ES-I3 (cell line): ENCODE measurements at regions not wholly inside any gene's neighbourhood (a gene's known extent, or its start where the extent isn't known, plus 50 kb on each side); places are given as distances from the start of the nearest gene placed in this dataset.

Experiments
- H3K36me3 ChIP-seq: 2 replicates; pipeline ENCODE4 v1.6.1; 2013; ENCODE audit warnings: mild to moderate bottlenecking, low read length, control low read depth, moderate library complexity; ENCODE audit not compliant: insufficient read depth
- H3K4me1 ChIP-seq: 2 replicates; pipeline ENCODE4 v1.6.1; 2013; ENCODE audit warnings: mild to moderate bottlenecking, control low read depth, low read length; ENCODE audit not compliant: insufficient read depth
- H3K9ac ChIP-seq: 2 replicates; pipeline ENCODE4 v1.6.1; 2013; ENCODE audit warnings: low read depth, mild to moderate bottlenecking, low read length, moderate library complexity
- H3K9me3 ChIP-seq: 2 replicates; pipeline ENCODE4 v1.6.1; 2013; ENCODE audit warnings: mild to moderate bottlenecking, low read length, moderate library complexity; ENCODE audit not compliant: control insufficient read depth, insufficient read depth

DNA sequence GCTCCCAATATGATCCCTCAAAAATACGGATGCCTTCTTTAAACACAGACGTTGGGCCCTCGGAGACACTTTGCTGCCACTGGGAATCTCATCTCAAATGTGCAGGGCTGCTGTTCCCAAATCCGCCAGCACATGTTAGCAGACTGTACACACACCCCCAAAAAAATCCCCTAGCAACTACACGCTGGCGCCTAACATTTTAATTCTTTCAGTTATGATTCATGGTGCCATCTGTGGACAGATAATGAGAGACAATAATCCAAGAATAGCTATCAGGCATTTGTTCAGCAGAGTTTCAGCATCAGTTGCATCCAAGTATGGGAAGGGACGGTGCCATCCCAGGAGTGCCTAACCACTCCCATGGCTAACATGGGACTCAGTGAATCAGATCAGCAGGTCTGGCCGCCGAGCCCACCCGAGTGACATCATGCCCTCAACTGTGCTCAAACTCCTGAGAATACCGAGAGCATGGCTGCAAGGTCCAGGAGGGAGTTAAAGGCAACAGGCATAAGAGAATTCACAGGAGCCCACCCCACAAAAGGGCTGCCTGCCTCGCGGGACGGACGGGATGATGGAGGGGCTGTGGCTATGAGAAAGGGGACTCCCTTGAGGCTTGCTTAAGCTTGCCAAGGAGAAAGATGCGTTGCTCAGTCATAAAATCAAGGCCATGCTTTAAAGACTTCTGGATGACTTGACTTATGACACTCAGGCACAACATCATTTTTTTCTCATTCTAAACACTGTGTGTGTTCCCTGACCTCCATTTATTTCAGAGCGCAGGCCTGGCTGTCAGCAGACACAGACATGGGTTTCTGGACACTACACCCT lies 337.0 kb downstream of the SHANK2 start:
- H3K9me3 ChIP-seq = no peaks in the 10 kb centered on the region
- peaks cover 11% of the 10 kb centered on the region; the same call in 1 of the 2 replicates for H3K4me1 ChIP-seq
- H3K9ac ChIP-seq = no peak overlapping the region
- H3K36me3 ChIP-seq = no peaks in the 10 kb centered on the region

DNA sequence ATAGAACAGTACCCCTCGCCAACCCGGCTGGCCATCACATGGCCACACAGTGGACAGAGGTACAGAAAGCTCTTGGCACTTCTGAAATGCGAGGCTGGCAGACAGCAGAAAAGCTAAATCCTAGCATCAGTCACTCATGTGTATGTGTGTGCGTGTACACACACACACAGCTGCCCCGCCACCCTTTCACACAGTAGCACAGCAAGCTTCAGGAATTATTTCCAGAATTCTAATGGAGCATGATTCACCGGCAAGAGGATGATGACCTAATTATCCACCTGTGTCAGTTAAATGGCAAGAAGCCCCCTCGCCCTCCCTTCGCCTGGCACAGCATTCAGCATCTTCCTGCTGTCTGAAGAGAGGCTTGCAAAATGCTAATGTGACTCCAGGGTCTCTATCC lies 336.0 kb downstream of the SHANK2 start:
- H3K4me1 ChIP-seq = peaks cover 11% of the 10 kb centered on the region; the same call in 1 of the 2 replicates
- H3K9me3 ChIP-seq = peaks cover 3% of the 10 kb centered on the region; the same call in 1 of the 2 replicates
- no peak overlapping the region for H3K9ac ChIP-seq
- H3K36me3 ChIP-seq = no peaks in the 10 kb centered on the region

DNA sequence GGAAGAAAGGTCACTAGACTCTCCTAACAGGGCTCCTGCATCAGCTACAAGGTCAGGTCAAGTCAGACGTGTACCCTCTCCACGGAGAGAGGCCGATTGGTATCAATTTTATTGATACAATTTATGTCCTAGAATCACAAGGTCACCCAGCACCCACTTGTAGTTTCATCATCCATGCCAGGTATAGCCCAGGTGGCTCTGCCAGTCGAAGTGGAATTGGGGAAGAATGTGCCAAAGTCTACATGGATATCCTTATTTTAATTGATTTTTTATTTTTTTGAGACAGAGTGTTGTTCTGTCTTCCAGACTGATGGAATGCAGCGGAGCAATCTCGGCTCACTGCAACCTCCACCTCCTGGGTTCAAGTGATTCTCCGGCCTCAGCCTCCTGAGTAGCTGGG lies 334.1 kb downstream of the SHANK2 start:
- Histone ChIP-seq H3K9ac (no peak overlapping the region), H3K36me3 (no peaks in the 10 kb centered on the region), H3K9me3 (peaks cover 12% of the 10 kb centered on the region; the same call in 1 of the 2 replicates), H3K4me1 (peaks cover 11% of the 10 kb centered on the region; the same call in 1 of the 2 replicates)

DNA sequence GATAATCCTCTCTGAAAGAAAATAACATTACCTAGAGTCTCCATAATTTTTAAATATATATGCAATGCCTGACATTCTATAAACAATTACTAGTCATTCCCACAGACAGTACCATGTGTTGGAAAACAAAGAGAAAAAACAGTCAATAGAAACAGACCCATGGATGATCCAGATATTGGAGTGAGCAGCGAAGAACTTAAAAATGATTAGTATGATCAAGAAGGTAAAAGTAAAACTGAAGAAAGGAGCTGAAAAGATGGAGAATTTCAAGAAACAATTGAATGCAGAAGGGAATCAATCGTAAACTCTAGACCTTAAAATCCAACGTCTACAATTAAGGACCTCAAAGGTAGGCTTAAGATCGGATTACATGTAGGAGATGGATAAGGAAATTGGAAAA lies 330.6 kb downstream of the SHANK2 start:
- no peaks in the 10 kb centered on the region for H3K4me1 ChIP-seq
- H3K36me3 ChIP-seq = no peaks in the 10 kb centered on the region
- peaks cover 12% of the 10 kb centered on the region; the same call in 1 of the 2 replicates for H3K9me3 ChIP-seq

DNA sequence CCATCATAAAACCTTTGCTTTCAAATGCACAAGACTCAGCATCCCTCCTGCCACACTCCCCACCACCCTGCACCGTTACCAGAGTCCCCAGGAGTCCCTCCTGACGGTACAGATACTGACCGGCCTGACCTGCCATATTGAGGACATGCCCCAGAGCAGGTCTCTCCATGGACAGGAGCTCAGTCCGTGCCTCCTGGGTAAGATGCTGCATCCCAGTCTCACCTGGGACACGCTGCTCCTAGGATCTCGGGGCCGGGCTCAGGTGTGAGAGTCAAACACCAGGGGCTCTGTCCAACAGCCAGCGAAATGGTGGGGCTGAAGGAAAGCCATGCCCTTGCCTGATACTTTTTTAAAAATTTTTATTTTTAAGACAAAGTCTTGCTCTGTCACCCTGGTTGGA lies 328.3 kb downstream of the SHANK2 start:
- H3K36me3 ChIP-seq = no peaks in the 10 kb centered on the region
- H3K4me1 ChIP-seq = no peaks in the 10 kb centered on the region; the same call in 1 of the 2 replicates
- no peak overlapping the region for H3K9ac ChIP-seq
- H3K9me3 ChIP-seq = peaks cover 12% of the 10 kb centered on the region; the same call in 1 of the 2 replicates

More for the DNA sequence above, 330.6 kb downstream of the SHANK2 start:
- H3K9ac ChIP-seq = no peak overlapping the region

DNA sequence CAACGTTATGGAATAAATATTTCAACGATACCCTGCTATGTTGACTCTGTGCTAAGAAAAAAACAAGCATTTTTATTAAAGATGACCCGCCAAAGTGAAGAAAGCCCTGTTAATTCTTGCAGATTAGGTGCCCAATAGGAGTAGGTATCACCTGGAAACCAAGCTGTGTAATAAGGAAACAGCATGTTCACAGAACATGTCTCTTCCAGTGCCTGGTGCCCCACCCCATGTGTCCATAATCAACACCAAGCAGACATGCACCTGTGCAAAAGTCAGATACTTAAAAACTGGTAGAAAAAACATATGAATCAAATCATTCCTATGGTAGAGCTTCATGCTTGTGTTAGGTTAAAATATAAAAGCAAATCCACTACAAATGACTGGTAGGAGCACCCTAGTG lies 327.1 kb downstream of the SHANK2 start:
- Histone ChIP-seq H3K4me1 (no peaks in the 10 kb centered on the region; the same call in 1 of the 2 replicates), H3K36me3 (no peaks in the 10 kb centered on the region), H3K9ac (no peak overlapping the region), H3K9me3 (peaks cover 12% of the 10 kb centered on the region; the same call in 1 of the 2 replicates)

DNA sequence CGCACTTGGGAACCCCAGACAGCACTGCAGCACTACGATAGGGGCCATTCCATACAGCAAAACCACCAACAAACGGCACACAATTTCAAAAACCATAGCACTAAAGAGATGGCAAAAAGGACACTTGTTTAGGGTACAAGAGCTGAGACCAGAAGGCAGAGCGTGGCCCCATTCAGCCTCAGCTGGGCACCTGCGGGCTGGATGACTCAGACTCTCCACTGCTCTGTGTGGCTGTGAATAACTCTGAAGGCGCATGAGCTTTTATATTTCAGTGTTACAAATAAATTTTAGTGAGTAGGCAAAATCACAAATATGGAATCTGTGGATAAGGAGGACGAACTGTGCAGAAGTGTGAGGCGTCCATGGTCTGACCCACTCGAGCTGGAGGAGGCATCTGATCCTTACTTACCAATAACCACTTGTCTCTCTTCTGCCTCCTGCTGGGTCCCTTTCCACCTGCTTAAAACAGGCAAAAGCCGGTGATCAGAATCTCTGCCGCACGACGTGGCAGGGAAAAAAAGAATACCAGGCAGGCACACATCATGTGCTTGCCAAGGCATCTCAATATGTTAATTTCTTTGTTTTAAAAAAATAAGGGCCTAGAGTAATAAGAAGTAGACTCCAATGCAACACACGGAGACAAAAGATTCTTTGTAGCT lies 325.7 kb downstream of the SHANK2 start:
- peaks cover 5% of the 10 kb centered on the region; the same call in 1 of the 2 replicates for H3K9me3 ChIP-seq
- no peak overlapping the region for H3K9ac ChIP-seq
- H3K4me1 ChIP-seq = no peaks in the 10 kb centered on the region; the same call in 1 of the 2 replicates
- H3K36me3 ChIP-seq = no peaks in the 10 kb centered on the region

DNA sequence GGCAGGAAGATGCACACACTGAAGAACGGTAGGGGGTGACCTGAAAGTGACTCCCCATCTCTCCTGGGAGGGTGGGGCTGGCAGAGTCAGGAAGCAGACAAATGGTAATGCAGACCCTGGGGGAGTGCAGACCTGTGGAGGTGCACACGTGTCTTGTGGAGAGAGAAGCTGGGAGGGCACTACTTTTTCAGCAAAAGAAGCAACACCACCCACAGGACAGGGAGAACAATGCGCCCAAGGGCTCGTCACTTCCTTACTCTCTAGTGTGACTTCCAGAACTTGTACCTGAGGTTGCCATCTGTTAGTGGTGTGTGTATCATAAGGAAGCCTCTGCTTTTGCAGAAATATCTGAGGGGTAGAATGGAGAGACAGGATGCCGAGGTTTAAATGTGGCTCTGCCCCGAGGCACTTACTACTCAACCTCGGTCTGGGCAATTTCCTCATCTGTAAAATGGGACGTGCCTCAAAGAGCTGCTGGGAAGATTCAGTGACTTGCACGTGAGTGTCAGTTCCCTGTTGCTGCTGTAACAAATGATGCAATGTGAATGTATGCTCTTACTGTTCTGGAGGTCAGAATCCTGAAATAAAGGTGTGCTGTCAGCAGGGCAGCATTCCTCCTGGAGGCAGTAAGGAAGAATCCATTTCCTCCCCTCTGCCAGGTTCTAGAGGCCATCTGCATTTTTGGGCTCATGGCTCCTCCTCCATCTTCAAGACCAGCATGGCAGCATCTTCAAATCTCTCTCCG lies 323.4 kb downstream of the SHANK2 start:
- no peaks in the 10 kb centered on the region; the same call in 1 of the 2 replicates for H3K4me1 ChIP-seq
- H3K9ac ChIP-seq = no peak overlapping the region
- H3K36me3 ChIP-seq = no peaks in the 10 kb centered on the region
- H3K9me3 ChIP-seq = no peaks in the 10 kb centered on the region; the same call in 1 of the 2 replicates

DNA sequence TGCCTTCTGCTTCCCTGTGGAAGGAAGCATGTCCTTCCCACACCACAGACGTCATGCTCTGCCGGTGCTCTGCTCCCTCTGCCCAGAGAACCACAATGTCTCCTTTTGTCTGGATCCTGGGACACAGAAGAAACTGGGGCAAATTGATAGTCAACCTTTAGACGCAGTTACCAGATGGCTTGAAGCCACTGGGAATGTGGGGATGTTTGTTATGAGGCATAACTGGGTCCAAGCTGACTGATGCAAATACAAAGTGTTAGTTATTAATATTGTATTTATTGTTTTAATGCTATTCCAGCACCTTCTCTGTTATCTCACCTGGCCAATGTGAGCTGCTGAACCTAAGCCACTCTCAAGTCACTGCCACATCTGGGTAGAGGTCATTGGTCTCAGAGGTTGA lies 322.2 kb downstream of the SHANK2 start:
- no peaks in the 10 kb centered on the region; the same call in 1 of the 2 replicates for H3K9me3 ChIP-seq
- H3K9ac ChIP-seq = no peak overlapping the region
- H3K4me1 ChIP-seq = no peaks in the 10 kb centered on the region; the same call in 1 of the 2 replicates
- H3K36me3 ChIP-seq = no peaks in the 10 kb centered on the region

DNA sequence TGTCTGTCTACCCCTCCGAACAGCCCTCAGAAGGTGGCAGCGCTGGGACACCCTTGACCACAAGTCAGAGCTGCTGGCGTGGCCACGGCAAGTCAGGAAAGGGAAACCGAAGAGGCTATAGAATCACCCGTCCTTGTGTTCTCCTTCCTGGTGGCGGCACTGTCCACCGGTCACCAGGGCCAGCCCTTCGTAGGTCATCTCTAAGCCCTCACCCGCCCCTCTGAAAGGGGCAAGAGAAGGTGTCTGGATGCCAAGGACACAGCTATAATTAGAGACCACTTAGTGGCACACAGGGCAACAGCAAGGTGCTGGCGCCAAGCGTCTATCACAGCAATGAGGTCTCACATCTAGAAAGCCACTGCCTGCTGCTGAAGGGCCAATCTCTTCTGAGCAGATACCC lies 320.9 kb downstream of the SHANK2 start:
- H3K9ac ChIP-seq = no peak overlapping the region
- no peaks in the 10 kb centered on the region; the same call in 1 of the 2 replicates for H3K9me3 ChIP-seq
- H3K4me1 ChIP-seq = no peaks in the 10 kb centered on the region; the same call in 1 of the 2 replicates
- no peaks in the 10 kb centered on the region for H3K36me3 ChIP-seq

DNA sequence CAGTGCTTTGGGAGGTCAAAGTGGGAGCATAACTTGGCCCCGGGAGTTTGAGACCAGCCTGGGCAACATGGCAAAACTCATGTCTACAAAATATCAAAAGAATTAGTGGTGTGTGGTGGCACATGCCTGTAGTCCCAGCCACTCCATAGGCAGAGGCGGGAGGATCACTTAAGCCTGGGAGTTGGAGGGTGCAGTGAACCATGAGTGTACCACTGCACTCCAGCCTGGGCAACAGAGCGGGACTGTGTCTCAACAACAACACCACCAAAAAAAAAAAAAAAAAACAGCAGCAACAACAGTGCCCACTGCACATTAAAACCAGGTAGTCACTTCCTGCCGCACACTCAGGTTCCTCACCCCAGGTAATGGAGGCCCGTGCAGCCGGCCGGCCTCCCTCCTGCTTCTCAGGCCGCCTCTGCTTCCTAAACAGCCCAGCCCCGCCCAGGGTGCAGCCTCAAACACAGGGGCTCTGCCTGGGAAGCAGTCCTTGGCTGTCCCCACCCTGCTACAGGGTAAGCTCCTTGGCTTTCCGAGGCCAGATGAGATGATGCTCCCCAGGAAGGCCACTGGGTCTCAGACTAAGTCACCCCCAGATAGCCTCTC lies 318.3 kb downstream of the SHANK2 start:
- Histone ChIP-seq H3K9ac (no peak overlapping the region), H3K9me3 (no peaks in the 10 kb centered on the region; the same call in 1 of the 2 replicates), H3K4me1 (no peaks in the 10 kb centered on the region), H3K36me3 (no peaks in the 10 kb centered on the region)

DNA sequence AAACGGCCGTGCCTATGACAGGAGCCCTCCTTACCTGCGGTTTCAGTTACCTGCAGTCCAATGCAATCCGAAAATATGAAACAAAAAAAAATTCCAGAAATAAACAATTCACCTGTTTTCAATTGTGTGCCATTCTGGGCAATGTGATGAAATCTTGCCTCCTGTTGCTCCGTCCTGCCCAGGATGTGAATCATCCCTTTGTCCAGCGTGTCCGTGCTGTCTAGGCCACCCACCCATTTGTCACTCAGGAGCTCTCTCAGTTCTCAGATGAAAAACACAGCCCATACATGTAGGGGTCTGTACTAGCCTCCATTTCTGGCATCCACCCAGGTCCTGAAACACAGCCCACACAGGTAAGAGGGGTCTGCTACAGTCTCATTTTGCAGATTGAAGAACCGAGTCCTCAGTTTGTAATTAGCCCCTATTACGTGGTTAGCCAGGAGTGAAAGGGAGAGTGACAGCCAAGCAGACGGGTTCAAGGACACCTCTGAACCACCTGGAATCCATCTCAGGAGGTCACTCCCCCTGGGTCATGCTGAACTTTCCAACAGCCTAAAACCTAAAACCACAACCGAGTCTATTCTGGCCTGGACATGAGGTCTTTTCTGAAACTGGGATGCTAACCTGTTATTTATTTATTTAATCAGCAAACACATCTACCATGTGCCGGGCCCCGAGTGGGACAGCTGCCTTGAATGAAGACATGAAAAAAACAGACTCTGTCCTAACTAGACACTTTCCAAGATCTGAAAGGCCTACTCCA lies 317.2 kb downstream of the SHANK2 start:
- no peaks in the 10 kb centered on the region; the same call in 1 of the 2 replicates for H3K9me3 ChIP-seq
- no peak overlapping the region for H3K9ac ChIP-seq
- no peaks in the 10 kb centered on the region for H3K36me3 ChIP-seq
- H3K4me1 ChIP-seq = no peaks in the 10 kb centered on the region

DNA sequence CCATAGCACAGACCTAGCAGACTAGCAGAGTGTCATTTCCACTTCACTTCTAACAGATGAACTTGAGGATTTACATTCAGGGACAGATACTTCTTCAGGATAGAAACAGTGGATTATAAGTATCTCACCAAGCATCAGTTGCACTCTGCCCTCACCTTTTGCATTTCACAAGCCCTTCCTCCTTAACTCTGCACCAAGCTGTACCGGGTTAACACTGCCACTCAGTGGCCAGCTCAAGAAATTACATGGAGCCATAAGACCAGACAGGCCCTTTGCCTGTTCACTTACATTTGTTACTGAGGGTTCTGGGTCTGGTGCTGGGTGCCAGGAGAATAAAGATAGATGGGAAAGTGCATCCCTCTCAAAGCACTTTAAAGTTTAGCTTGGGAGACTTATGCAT lies 309.8 kb downstream of the SHANK2 start:
- H3K9me3 ChIP-seq = peaks cover 8% of the 10 kb centered on the region
- H3K4me1 ChIP-seq = no peaks in the 10 kb centered on the region
- H3K36me3 ChIP-seq = no peaks in the 10 kb centered on the region
- H3K9ac ChIP-seq = no peak overlapping the region
